ENCODE measurements at regions not wholly inside any gene's neighbourhood (a gene's known extent, or its start where the extent isn't known, plus 50 kb on each side); places are given as distances from the start of the nearest gene placed in this dataset.
"Not testable (repeated sequence)": the region's sequence is repeated elsewhere in the genome, so short reads cannot be mapped to it uniquely, and the experiment has no call there.

DNA sequence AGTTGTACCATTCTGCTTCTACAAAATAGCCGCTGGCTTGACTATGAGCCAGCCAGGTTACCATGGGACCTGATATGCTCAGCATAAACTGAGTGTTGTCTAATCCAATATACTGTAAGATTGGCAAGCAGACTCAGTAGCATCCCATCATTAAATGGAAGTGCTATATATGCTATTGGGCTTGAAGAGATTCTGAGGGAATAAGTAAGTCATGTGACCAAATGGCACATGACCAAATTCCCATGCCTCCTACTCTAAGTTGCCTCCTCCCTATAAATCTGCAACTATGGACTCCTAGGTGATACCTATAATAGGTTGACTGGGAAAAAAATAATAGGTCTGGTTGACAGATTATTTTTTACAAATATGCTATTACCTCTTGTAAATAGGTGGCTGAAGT lies 698.6 kb downstream of the BRINP3 start:
- H3K36me3 Mint-ChIP-seq (ENCODE audit: low read depth), result no peaks in the 10 kb centered on the region
- intact Hi-C loops (cut with micrococcal nuclease), result no loop called here
- H3K9me3 Mint-ChIP-seq, result peaks cover 9% of the 10 kb centered on the region

GRCh38 chr1:189782295-189782694 lies 695.4 kb downstream of the BRINP3 start:
- no peak overlapping the region for H3K27ac Mint-ChIP-seq
- H3K4me1 Mint-ChIP-seq (ENCODE audit: low read depth), result no peaks in the 10 kb centered on the region
- no peaks in the 10 kb centered on the region for H3K27me3 Mint-ChIP-seq
- H3K4me3 Mint-ChIP-seq, result no peak overlapping the region
- H3K36me3 Mint-ChIP-seq (ENCODE audit: low read depth), result no peaks in the 10 kb centered on the region
- intact Hi-C loops (cut with micrococcal nuclease), result no loop called here
- peaks cover 17% of the 10 kb centered on the region for H3K9me3 Mint-ChIP-seq

More for the DNA sequence above, 698.6 kb downstream of the BRINP3 start:
- no peak overlapping the region for H3K4me3 Mint-ChIP-seq
- H3K4me1 Mint-ChIP-seq (ENCODE audit: low read depth), result no peaks in the 10 kb centered on the region
- H3K27ac Mint-ChIP-seq, result no peak overlapping the region
- no peaks in the 10 kb centered on the region for H3K27me3 Mint-ChIP-seq

- Mint-ChIP-seq H3K9me3 (peaks cover 24% of the 10 kb centered on the region), H3K27me3 (no peaks in the 10 kb centered on the region), H3K4me1 (ENCODE audit: low read depth) (no peaks in the 10 kb centered on the region), H3K27ac (no peak overlapping the region), H3K36me3 (ENCODE audit: low read depth) (no peaks in the 10 kb centered on the region), H3K4me3 (no peak overlapping the region)
- intact Hi-C loops (cut with micrococcal nuclease), result no loop called here
These were observed 694.2 kb downstream of the BRINP3 start for GRCh38 chr1:189783456-189783855.

DNA sequence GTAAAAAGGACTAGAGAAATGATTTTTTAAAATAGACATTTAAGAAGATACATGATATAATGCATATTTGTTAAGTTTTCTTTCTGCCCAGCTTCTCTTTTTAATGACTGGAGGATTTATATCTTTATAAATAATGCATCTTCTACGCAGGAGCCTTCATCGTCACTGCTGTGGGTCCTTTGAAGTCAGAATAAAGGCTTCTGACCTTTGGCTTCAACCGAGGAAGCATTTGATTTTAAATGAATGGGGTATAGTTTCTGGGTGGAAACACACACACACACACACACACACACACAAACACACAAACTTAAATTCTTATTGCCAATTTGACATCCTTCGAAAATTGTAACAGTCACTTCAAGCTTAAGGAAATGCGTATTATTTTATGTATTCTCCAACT lies 690.9 kb downstream of the BRINP3 start:
- no peak overlapping the region for H3K4me3 Mint-ChIP-seq
- no peak overlapping the region for H3K27ac Mint-ChIP-seq
- H3K4me1 Mint-ChIP-seq (ENCODE audit: low read depth), result no peaks in the 10 kb centered on the region
- H3K36me3 Mint-ChIP-seq (ENCODE audit: low read depth), result no peaks in the 10 kb centered on the region
- intact Hi-C loops (cut with micrococcal nuclease), result no loop called here
- peaks cover 26% of the 10 kb centered on the region for H3K9me3 Mint-ChIP-seq
- no peaks in the 10 kb centered on the region for H3K27me3 Mint-ChIP-seq

DNA sequence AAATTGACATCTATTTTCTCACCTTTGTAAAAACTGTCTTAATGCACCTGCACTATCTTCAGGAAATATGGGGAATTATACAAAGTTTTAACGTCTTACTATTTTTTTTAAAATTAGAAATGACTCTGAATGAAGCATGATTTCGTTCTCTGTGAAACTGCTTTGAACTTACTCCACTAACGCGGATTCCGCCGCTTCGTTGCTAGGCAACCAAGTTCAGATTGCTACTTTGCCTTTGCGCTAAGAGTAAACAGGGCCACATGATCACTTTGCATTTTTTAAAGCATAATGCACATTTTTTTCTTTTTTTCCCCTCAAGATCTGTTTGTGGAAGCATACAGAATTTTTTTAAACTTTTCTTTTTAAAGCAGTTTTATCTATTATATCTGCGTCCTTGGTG lies 690.5 kb downstream of the BRINP3 start:
- H3K36me3 Mint-ChIP-seq (ENCODE audit: low read depth), result no peaks in the 10 kb centered on the region
- no peak overlapping the region for H3K4me3 Mint-ChIP-seq
- H3K9me3 Mint-ChIP-seq, result peaks cover 26% of the 10 kb centered on the region
- intact Hi-C loops (cut with micrococcal nuclease), result no loop called here
- no peaks in the 10 kb centered on the region for H3K27me3 Mint-ChIP-seq
- no peaks in the 10 kb centered on the region for H3K4me1 Mint-ChIP-seq (ENCODE audit: low read depth)
- H3K27ac Mint-ChIP-seq, result no peak overlapping the region

DNA sequence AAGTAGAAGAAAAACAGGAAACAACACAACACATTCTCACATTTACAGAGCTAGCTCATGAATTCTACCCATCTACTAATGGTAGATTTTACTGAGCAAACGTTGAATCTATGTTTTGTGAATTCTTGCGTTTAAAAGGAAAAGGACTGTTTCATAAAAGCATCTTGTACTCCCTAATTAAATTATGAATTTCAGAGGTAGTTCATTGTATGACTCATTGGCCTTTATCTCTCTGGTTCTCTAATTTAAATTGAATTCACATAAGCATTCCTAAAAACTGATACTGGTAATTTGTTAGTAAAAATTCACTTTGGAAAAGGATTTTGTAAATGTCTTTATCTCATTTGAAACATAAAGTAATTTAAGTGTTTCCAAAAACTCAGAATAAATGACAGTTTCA lies 687.3 kb downstream of the BRINP3 start:
- Mint-ChIP-seq H3K27ac (no peak overlapping the region), H3K27me3 (no peaks in the 10 kb centered on the region), H3K4me1 (ENCODE audit: low read depth) (no peaks in the 10 kb centered on the region), H3K36me3 (ENCODE audit: low read depth) (no peaks in the 10 kb centered on the region), H3K9me3 (peaks cover 30% of the 10 kb centered on the region), H3K4me3 (no peak overlapping the region)
- intact Hi-C loops (cut with micrococcal nuclease), result no loop called here

- H3K4me3 Mint-ChIP-seq, result no peak overlapping the region
- intact Hi-C loops (cut with micrococcal nuclease), result no loop called here
- no peaks in the 10 kb centered on the region for H3K36me3 Mint-ChIP-seq (ENCODE audit: low read depth)
- H3K9me3 Mint-ChIP-seq, result peaks cover 23% of the 10 kb centered on the region
- H3K27me3 Mint-ChIP-seq, result no peaks in the 10 kb centered on the region
- H3K4me1 Mint-ChIP-seq (ENCODE audit: low read depth), result no peaks in the 10 kb centered on the region
- H3K27ac Mint-ChIP-seq, result no peak overlapping the region
These were observed 674.3 kb downstream of the BRINP3 start for GRCh38 chr1:189803364-189803763.

- H3K9me3 Mint-ChIP-seq, result peaks cover 13% of the 10 kb centered on the region
- no peak overlapping the region for H3K27ac Mint-ChIP-seq
- no peaks in the 10 kb centered on the region for H3K4me1 Mint-ChIP-seq (ENCODE audit: low read depth)
- H3K4me3 Mint-ChIP-seq, result no peak overlapping the region
- no peaks in the 10 kb centered on the region for H3K27me3 Mint-ChIP-seq
- intact Hi-C loops (cut with micrococcal nuclease), result no loop called here
- H3K36me3 Mint-ChIP-seq (ENCODE audit: low read depth), result no peaks in the 10 kb centered on the region
These were observed 673.3 kb downstream of the BRINP3 start for GRCh38 chr1:189804352-189804751.

- Mint-ChIP-seq H3K27ac (no peak overlapping the region), H3K9me3 (peaks cover 21% of the 10 kb centered on the region), H3K4me3 (no peak overlapping the region), H3K36me3 (ENCODE audit: low read depth) (no peaks in the 10 kb centered on the region), H3K27me3 (no peaks in the 10 kb centered on the region), H3K4me1 (ENCODE audit: low read depth) (no peaks in the 10 kb centered on the region)
- intact Hi-C loops (cut with micrococcal nuclease), result no loop called here
These were observed 671.9 kb downstream of the BRINP3 start for GRCh38 chr1:189805735-189806134.

- H3K9me3 Mint-ChIP-seq; H3K27ac Mint-ChIP-seq; H3K27me3 Mint-ChIP-seq; H3K4me1 Mint-ChIP-seq (ENCODE audit: low read depth); H3K4me3 Mint-ChIP-seq; intact Hi-C loops (cut with micrococcal nuclease); H3K36me3 Mint-ChIP-seq (ENCODE audit: low read depth): not testable (repeated sequence)
These were observed 667.0 kb downstream of the BRINP3 start for GRCh38 chr1:189810639-189811038.

DNA sequence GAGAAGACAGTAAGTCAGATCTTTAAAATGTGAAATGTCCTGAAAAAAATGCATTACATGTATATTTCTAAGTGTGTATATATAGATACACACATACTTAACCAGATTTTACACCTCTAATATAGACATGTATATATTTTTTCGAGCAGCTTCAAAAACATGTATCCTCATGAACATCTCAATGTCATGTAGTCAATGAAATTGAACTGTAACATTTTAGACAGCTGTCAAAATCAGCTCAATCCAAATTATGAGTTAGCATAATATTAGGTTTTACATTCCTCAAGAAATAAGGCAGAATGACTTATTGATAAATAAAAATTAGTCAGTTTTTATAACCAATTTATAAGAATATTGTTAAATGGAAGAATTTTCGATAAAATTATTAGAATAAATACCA lies 665.7 kb downstream of the BRINP3 start:
- no peaks in the 10 kb centered on the region for H3K27me3 Mint-ChIP-seq
- H3K27ac Mint-ChIP-seq, result no peak overlapping the region
- intact Hi-C loops (cut with micrococcal nuclease), result no loop called here
- no peaks in the 10 kb centered on the region for H3K4me1 Mint-ChIP-seq (ENCODE audit: low read depth)
- no peaks in the 10 kb centered on the region for H3K36me3 Mint-ChIP-seq (ENCODE audit: low read depth)
- H3K4me3 Mint-ChIP-seq, result no peak overlapping the region
- H3K9me3 Mint-ChIP-seq, result peaks cover 9% of the 10 kb centered on the region

DNA sequence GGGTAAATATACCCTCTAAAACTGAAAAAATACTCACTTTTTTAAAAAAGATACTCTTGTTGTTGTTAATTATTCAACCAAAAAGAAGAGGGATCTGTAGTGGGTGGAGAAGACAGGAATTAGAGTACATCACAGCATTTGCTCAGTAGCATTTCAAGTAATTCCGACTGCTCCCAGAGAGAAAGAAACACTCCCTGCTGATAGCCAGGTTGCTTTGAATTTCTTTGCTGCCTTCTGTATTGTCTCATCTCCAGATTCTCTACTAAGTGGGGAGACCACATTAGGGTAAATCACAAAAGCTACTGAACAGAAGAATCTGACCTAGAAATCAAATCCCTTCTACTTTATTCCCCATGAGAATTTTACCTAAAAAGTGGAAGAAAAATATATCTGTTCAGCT lies 661.1 kb downstream of the BRINP3 start:
- Mint-ChIP-seq H3K27me3 (no peaks in the 10 kb centered on the region), H3K36me3 (ENCODE audit: low read depth) (no peaks in the 10 kb centered on the region), H3K4me3 (no peak overlapping the region), H3K27ac (no peak overlapping the region), H3K9me3 (no peaks in the 10 kb centered on the region), H3K4me1 (ENCODE audit: low read depth) (no peaks in the 10 kb centered on the region)
- intact Hi-C loops (cut with micrococcal nuclease), result no loop called here

DNA sequence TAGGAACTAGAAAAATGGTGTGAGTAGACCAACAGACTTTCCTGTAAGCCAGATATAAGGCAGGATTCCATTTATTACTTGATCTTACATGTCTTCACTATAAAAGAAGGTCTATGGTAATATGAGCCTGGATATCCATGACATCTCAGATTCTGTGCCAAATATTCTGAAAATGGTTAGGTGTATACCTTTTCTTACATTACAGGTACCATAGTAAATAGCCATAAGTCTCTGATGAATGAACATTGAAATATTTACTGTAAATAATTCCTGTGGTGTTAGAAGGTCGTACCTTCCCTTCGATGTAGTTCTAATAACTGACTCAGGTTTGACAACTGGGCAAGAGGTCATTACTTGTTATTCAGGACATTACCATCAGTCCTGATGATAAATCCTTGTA lies 657.9 kb downstream of the BRINP3 start:
- H3K27me3 Mint-ChIP-seq, result no peaks in the 10 kb centered on the region
- H3K27ac Mint-ChIP-seq, result no peak overlapping the region
- no peaks in the 10 kb centered on the region for H3K9me3 Mint-ChIP-seq
- H3K4me3 Mint-ChIP-seq, result no peak overlapping the region
- H3K4me1 Mint-ChIP-seq (ENCODE audit: low read depth), result no peaks in the 10 kb centered on the region
- intact Hi-C loops (cut with micrococcal nuclease), result no loop called here
- no peaks in the 10 kb centered on the region for H3K36me3 Mint-ChIP-seq (ENCODE audit: low read depth)

DNA sequence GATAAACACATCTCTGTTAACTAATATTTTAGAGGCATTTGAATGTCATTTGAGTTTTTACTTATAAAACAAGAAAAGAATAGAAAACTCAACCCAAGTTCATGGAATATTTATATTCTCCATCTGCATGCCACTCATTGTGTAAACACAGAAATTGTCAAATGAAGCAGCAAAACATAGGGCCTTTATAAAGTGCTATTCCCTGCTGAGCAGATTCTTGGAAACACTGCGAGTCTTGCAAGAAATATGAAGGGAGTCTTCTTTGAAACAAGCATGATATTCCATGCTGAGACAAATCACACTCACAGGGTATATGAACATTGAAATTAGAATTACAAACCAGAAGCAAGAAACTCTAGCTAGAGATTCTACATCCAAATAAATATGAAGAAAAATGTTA lies 655.8 kb downstream of the BRINP3 start:
- no peak overlapping the region for H3K27ac Mint-ChIP-seq
- no peak overlapping the region for H3K4me3 Mint-ChIP-seq
- H3K4me1 Mint-ChIP-seq (ENCODE audit: low read depth), result no peaks in the 10 kb centered on the region
- intact Hi-C loops (cut with micrococcal nuclease), result no loop called here
- no peaks in the 10 kb centered on the region for H3K27me3 Mint-ChIP-seq
- H3K9me3 Mint-ChIP-seq, result peaks cover 13% of the 10 kb centered on the region
- no peaks in the 10 kb centered on the region for H3K36me3 Mint-ChIP-seq (ENCODE audit: low read depth)

- Mint-ChIP-seq H3K4me3 (no peak overlapping the region), H3K4me1 (ENCODE audit: low read depth) (no peaks in the 10 kb centered on the region), H3K27ac (no peak overlapping the region), H3K9me3 (peaks cover 6% of the 10 kb centered on the region), H3K36me3 (ENCODE audit: low read depth) (no peaks in the 10 kb centered on the region), H3K27me3 (no peaks in the 10 kb centered on the region)
- intact Hi-C loops (cut with micrococcal nuclease), result no loop called here
These were observed 642.9 kb downstream of the BRINP3 start for GRCh38 chr1:189834813-189835212.

DNA sequence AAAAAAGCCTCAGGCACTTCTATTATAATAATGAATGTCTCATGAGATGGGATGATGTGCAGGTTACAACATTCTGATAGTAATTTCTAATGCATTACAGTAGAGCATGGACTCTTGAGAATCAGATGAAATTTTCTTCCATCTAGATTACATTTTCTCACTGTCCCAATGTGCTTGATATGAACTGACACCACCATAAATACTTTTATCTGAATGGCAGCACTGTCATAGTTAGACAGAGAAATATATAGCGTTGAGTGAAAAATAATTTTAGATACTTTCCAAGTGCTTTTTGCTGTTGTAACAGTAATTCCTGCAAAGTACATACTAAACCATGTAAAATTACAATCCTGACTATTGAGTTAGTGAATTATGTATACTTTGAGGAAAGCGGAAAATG lies 630.1 kb downstream of the BRINP3 start:
- H3K27me3 Mint-ChIP-seq, result no peaks in the 10 kb centered on the region
- peaks cover 9% of the 10 kb centered on the region for H3K9me3 Mint-ChIP-seq
- no peaks in the 10 kb centered on the region for H3K4me1 Mint-ChIP-seq (ENCODE audit: low read depth)
- no peak overlapping the region for H3K4me3 Mint-ChIP-seq
- intact Hi-C loops (cut with micrococcal nuclease), result no loop called here
- H3K27ac Mint-ChIP-seq, result no peak overlapping the region
- H3K36me3 Mint-ChIP-seq (ENCODE audit: low read depth), result no peaks in the 10 kb centered on the region

Measured in dendritic cell treated with granulocyte-macrophage colony-stimulating factor and Interleukin-4, amounts not matched to agents 40 ng/mL and 50 ng/mL, for 4 days (primary cell).